ENCODE measurements at regions not wholly inside any gene's neighbourhood (a gene's known extent, or its start where the extent isn't known, plus 50 kb on each side); places are given as distances from the start of the nearest gene placed in this dataset.

DNA sequence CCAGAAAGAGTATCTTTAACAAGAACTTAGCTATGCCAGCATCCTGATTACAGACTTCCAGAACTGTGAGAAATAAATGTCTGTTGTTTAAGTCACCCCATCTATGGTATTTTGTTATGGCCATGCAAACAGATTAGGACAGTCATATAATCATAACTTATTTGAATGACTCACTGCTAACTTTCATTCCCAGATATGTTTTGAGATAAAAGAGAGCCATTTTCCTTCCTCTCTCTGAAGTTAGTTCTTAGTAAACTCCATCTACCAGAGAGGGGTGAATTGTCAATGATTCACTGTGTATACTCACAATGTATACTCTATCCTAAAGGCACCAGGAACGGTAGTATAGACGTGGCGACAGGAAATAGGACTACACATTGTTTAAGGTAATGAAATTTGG is 179.4 kb upstream of the DPH6 start:
- TF ChIP-seq POLR2A (IDR thresholded peaks at IDR 0.05) (no peak), POLR2AphosphoS5 (IDR thresholded peaks at IDR 0.05) (no peak)
- TF ChIP-seq, protein P1, sequence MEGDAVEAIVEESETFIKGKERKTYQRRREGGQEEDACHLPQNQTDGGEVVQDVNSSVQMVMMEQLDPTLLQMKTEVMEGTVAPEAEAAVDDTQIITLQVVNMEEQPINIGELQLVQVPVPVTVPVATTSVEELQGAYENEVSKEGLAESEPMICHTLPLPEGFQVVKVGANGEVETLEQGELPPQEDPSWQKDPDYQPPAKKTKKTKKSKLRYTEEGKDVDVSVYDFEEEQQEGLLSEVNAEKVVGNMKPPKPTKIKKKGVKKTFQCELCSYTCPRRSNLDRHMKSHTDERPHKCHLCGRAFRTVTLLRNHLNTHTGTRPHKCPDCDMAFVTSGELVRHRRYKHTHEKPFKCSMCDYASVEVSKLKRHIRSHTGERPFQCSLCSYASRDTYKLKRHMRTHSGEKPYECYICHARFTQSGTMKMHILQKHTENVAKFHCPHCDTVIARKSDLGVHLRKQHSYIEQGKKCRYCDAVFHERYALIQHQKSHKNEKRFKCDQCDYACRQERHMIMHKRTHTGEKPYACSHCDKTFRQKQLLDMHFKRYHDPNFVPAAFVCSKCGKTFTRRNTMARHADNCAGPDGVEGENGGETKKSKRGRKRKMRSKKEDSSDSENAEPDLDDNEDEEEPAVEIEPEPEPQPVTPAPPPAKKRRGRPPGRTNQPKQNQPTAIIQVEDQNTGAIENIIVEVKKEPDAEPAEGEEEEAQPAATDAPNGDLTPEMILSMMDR (IDR thresholded peaks at IDR 0.05), result no peak

All from prostate gland (tissue), 2 donors.